ENCODE measurements at regions not wholly inside any gene's neighbourhood (a gene's known extent, or its start where the extent isn't known, plus 50 kb on each side); places are given as distances from the start of the nearest gene placed in this dataset.
"Not testable (repeated sequence)": the region's sequence is repeated elsewhere in the genome, so short reads cannot be mapped to it uniquely, and the experiment has no call there.

DNA sequence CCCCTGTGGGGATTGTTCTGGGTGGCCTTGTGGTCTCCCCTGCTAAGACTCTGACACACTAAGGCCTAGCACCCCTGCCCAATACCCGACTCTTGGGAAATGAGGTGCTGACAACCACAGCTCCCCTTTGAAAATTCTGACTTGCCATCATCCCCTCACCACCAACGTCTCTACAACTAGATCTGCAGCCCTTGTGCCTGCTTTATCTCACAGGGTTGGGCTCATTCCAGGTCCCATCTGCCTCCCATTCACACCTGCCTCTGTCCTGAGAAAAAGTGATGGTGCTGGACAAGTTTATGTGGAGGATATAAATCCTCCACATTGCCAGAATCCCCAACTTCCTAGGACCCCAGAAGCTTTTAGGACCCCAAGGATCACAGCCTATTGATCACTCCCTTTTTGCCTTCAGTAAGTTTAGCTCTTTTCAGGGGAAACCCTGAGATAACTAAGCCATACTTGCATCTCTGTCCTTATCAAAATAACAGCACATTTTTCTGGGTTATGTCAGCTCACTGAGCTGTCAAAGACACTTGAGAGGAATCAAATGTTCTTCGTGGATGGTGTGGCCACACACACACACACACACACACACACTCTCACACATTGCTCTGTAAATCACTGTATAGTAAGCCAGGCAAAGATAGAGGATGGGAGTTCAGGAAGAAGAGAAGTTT lies 136.8 kb upstream of the CES5A start:
- DNase-seq: no peak

DNA sequence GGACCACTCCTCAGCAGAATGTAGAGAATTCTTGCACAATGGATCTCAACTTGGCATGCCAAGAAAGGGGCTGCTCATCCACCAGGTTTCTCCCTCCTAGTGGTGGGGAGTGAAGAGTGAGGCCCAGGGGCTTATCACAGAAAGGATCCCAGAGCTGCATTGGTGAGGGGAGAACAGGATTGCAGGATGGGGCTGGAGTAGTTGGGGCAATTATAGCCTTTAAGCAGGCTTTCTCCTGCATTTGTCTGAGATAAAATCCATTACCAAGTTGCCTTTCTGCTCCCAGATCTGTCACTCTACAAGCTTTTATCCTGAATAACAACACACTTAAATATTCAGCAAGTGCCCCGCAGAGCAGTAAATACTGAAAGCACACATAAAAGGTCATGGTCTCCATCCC lies 130.8 kb upstream of the CES5A start:
- DNase-seq: no peak

DNA sequence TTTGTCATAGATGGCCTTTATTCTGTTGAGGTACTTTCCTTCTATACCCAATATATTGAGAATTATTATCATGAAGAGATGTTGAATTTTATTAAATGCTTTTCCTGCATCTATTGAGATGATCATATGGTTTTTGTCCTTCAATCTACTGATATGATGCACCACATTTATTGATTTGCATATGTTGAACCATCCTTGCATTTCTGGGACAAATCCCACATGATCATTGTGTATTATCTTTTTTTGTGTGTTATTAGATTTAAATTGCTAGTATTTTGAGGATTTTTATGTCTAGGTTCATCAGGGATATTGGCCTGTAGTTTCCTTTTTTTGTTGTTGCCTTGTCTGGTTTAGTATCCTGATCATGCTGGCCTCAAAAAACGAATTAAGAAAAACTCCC lies 124.5 kb upstream of the CES5A start:
- DNase-seq: no peak

DNA sequence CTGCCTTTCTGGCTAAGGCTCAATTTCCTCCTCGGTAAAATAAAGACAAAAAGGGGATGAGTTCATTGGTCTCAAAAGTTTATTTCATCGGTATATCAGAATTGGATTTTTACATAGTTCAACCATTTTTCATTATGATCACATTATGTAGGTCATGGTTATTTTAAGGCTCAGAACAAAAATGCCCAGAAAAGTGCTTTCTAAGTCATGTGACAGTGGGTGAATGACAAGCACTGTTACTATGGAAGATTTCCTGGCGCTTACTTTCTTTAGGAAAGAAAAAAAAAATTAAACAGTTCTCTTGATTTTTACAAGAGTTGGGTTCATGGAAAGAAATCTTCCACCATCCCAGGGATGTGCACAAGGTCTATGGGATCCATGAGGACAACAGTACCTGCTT lies 117.9 kb upstream of the CES5A start:
- no peak for DNase-seq

DNA sequence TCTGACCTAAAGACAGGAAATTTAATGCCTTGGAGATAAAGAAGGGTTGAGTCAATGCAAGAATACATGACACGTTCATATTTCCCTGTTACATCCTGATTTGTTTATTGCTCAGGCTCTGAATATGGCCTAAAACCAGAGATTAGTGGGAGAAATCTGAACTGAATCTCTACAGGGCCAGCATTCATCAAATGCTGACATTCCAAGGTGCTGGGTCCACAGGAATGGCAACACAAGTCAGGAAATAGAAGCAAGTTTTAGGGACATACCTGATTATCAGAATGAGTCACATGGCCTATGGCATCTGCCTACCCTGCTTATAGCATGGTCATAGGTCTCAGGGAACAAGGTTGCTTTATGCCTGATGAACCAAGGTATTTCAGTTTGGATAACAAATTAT lies 117.4 kb upstream of the CES5A start:
- DNase-seq: no peak

DNA sequence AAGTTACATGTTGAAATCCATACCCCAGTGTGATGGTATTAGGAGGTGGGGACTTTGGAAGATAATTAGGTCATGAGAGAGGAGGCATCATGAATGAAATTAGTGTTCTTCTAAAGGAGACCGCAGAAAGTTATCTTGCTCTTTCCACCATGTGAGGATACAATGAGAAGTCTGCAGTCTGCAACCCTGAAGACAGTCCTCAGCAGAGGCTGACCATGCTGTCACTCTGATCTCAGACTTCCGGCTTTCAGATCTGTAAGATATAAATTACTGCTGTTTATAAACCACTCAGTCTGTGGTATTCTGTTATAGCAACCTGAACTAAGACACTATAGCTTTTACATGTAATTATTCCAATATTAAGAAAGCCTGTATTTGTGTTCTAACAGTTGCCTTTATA lies 116.7 kb upstream of the CES5A start:
- peak; percentile 72 for DNase-seq

DNA sequence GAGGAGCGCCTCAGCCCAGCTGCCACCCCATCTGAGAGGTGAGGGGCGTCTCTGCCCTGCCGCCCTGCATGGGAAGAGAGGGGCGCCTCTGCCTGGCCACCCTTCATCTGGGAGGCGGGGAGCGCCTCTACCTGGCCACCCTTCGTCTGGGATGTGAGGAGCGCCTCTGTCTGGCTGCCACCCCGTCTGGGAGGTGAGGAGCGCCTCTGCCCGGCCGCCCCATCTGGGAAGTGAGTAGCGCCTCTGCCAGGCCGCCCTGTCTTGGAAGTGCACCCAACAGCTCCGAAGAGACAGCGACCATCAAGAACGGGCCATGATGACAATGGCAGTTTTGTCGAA lies 114.4 kb upstream of the CES5A start:
- DNase-seq: no peak

DNA sequence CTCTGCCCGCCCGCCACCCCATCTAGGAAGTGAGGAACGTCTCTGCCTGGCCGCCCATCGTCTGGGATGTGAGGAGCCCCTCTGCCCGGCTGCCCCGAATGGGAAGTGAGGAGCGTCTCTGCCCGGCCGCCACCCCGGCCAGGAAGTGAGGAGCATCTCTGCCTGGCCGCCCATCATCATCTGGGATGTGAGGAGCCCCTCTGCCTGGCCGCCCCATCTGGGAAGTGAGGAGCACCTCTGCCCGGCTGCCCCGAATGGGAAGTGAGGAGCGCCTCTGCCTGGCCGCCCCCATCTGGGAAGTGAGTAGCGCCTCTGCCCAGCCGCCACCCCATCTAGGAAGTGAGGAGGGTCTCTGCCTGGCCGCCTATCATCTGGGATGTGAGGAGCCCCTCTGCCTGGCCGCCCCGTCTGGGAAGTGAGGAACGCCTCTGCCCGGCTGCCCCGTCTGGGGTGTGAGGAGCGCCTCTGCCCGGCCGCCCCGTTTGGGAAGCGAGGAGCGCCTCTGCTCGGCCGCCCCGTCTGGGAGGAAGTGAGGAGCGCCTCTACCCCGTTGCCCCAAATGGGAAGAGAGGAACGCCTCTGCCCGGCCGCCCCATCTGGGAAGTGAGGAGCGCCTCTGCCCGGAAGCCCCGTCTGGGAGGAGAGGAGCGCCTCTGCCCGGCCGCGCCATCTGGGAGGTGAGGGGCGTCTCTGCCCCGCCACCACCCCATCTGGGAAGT lies 113.8 kb upstream of the CES5A start:
- DNase-seq: not testable (repeated sequence)

DNA sequence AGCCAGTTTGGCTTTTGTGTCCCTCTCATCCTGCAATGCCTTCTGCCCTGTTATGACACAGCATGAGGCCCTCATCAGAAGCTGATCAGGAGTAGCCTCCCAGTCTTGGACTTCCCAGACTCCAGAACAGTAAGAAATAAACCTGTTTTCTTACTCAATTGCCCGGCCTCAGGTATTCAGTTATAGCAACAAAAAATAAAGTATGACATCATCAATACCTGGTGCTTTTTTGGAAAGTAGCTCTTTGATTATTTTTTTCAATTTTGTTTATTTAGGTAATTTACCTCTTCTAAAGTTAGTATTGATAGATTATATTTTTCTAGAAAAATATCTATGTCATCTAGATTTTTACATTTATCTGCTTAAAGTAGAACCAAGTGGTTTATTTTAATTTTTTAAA lies 112.8 kb upstream of the CES5A start:
- no peak for DNase-seq

DNA sequence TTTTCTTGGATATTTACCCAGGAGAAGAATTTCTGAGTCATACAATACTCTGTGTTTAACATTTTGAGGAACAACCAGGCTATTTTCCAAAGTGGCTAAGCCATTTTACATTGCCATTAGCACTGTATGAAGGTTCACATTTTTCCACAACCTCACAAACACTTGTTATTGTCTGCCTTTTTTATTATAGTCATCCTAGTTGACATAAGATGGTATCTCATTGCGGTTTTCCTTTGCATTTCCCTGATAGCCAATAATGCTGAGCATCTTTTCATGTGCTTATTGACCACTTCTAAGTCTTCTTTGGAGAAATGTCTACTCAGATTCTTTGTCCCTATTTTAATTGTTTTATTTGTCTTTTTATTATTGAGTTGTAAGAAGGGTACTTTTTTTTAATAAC lies 107.4 kb upstream of the CES5A start:
- DNase-seq: peak; percentile 19

DNA sequence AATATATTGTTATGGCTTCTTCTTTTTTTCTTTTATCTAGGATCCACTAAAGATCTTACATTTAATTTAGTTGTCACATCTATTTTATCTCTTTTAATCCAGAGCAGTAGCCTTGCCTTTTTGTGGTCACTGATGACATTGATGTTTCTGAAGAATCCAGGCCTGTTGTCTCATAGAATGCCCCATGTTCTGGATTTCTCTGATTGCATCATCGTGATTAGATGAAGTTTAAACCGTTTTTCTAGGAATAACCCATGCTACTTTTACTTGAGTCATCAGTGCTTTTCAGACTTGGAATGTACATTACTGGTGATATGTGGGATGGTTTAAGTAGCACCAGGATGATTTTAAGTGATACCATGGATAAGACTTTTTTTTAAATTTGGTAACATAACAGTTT lies 106.4 kb upstream of the CES5A start:
- peak; percentile 84 for DNase-seq

DNA sequence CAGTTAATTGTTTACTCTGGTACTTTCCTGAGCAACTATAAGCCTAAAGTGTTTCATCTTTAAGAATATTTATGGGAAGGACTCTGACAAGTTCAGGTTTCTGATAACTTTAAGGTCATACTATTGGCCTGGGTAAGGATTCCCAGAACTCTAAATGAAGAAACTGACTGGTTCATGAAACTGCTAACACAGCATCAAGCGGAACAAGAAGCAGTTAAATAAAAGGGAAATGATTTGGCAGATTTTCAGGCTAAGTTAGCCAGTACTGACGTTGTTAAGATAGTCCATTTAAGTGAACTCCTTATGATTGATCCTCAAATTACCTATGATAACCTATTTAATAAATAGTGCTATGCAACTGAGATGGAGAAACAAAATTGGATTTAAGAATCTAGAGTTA lies 101.6 kb upstream of the CES5A start:
- peak; percentile 72 for DNase-seq

DNA sequence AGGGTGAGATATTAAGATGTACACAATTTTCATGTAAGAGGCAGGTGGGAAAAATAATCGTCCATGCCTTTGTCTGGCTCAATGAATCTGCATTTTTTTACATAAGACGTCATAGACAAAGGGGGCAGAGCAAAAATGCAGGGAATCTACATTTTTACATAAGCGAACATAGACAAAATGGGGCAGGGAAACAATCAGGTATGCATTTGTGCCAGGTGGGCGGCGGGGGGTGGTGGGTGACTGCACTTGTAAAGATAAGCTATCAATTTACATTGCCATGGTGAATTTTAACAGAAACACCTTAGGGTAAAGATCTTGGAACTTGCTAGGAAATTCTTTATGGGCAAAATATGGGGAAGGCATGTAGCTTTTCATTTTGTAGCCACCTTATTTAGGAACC lies 96.3 kb upstream of the CES5A start:
- no peak for DNase-seq

DNA sequence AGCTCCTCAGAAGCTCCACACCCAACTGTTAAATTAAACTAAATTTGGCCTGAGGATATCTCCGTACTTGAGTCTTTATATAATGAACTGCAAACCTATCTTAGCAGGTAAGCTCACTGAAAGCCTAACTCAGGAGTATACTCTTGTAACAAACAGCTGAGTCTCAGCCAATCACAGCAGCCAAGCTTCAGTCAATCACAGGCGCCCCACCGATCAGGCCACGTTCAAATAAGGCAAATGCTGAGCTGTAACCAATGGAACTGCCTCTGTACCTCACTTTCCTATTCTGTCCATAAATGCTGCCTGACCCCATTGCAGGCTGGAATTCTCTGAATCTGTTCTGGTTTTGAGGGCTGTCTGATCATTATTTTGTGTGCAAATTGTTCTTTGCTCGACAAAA lies 93.0 kb upstream of the CES5A start:
- DNase-seq: no peak

DNA sequence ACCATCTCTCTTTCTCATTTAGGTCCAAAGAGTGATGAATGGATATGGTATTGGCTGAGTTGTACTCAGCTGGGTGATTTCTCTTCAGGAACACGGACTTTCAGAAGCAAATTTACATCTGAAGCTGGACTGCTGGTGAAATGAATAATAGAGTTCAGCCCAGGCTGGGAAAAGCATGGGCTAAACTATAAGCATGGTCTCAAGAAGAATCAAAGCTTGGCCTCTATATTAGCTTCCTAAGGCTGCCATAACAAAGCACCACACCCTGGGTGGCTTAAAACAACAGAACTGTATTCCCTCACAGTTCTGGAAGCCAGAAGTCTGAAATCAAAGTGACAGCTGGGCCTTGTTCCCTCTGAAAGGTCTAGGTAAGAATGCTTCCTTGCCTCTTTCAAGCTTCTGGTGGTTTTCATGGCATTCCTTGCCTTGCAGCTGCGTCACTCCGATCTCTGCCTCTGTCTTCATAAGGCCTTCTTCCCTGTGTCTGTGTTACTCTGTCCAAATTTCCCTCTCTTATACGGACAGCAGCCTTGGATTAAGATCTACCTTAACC lies 89.8 kb upstream of the CES5A start:
- no peak for DNase-seq

DNA sequence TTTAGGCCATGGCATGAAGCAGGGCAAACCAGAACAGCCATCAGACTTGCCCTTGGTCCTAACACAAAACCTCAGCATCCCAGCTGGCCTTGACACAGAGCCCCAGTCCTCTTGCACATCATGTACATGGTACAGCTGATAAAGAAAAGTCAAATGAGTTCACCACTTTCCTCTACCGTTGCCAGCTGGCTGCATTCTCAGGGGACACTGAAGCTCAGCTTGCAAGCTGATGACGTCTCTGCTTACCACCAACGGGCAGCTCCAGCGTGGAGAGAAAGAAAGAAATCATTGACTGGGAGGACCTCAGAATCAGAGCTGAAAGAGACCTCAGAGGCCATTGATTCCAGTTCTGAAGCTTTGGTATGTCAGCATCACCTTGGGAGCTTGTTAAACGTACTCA lies 80.7 kb upstream of the CES5A start:
- no peak for DNase-seq

DNA sequence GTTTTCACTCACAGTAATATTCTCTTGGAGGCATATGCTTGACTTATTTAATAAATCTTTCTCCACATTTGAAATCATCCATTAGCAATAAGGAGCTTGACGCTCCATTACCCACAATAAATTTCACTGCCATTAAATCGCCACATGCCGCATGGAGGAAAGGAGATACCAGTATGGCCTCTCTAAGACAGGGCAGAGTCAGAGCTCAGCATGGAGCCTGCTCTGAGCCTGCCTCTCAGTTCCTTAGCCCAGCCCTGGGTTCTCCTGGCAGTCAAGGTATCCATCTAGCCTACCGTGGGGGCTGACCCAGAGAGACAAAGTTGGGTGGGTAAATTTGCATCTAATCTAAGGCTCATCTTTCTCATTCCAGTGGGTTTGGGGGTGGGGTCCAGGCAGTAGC lies 80.3 kb upstream of the CES5A start:
- DNase-seq: no peak

DNA sequence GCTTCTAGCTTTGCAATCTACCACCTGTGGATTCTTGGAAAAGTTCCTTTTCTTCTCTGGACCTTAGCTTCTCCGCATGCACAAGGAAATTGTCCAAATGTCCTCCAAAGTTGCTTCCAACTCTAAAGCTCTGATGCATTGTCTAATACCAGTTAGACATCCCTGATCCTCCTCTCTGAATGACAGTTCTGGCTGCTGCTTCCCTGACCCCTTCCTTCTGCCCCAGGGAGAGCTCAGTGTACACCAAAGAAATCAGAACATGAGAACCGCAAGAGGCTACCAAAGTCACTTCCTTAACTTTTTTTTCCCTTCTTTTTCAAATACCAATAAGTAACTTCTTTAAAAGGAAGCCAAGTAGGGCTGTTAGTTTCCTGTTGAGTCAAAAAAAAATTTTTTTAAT lies 79.7 kb upstream of the CES5A start:
- no peak for DNase-seq

DNA sequence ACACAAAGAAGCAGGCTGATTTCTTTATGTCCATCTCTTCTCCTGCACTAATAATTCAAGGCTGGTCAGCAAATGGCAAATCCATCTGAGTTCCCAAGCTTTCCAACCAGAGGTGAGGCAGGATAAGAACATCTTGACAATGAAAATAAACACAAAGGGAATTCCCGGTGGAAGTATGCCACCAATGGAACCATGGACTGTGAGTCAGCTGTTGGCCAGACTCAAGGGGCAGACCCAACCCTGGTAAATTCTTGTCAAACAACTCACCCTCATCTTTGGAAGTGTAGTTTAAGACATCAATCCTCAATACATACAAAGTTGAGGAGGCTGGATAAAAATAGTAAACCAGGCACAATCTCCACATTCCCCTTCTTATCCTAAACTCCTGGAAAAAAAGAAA lies 74.3 kb upstream of the CES5A start:
- DNase-seq: no peak

DNA sequence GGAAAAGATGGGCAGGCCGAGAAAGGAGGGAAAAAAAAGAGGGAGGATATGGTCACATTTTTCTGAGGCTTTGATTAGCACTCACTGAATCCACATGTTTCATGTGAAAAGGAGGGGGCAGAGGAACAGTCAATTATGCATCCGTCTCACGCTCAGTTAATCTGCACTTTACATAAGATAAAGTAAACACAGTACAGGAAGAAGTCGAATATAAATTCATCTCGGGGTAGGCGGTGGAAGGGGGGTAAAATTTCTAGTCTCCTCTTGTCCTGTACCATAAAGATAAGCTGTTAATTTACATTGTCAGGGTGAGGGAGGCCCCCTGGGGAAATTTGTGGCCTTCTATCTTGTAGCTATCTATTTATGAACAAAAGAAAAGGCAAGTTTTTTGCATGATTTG lies 73.1 kb upstream of the CES5A start:
- DNase-seq: peak; percentile 57

DNA sequence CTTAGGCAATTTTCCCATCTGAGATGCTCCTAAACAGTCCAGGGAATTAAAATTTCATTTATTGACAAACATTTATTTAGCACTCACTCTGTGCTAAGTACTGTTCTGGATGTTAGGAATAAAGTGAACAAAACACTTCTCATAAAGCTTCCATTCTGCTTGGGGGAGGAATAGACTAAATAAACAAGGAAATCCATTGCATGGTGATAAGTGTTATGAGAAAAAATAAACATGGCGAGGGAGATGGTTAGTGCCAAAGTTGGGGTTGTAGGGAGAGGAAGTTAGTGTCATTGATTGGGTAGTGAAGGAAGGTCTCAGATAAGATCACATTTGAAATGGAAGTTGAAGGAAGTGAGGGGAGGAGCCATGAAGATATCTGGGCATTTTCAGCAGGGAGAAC lies 72.2 kb upstream of the CES5A start:
- DNase-seq: no peak

DNA sequence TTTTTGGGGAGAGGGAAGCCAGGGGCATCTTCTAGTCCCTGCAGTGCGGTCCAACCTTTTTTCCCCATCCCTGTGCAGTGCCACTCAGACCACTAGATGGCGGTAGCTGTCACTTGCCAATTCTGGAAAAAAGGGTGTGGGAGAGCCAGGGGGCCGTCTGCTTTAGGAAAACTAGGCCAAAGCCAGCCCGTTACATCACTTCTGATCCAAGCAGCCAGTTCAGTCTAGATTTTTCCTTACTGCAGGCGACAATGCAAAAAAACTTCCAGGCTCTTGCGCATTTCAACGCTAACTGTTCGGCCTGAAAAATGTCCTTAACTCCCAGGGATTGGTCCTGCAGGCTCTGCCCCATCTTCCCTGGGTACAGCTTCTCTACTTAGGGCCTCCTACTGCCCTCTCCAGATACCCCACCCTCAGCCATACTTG lies 69.2 kb upstream of the CES5A start:
- peak; percentile 65 for DNase-seq

DNA sequence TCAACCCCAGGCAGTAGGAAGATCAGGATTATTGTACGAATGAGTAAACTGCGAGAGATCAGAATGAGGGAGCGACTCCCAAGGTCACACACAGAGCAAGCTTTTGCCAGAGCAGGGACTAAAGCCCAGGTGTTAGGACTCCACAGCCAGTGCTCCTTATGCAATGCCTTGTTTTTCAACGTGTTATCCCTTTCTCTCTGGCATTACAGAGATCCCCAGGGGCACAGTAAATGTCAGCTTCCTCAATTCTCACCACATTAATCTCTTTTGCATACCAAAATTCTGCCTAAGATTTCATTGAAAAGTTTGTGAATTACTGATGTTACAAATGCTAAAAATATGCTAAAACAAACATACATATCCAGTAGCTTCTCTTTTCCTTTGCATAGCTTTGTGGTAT lies 68.1 kb upstream of the CES5A start:
- DNase-seq: no peak

DNA sequence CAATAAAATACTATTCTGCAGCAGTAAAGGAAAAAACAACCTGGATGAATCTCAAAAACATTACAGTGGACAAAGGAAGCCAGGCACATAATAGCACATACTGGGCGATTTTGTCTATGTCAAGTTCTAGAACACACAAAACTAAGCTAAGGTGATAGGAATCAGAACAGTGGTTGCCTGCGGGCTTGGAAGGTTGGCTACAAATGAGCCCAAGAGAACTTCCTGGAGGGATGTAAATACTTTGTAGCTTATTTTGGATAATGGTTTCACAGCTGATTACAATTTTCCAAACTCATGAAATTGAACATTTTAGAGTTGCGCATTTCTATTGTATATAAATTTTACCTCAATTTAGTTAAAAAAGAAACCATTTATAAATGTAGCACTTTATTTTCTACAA lies 67.6 kb upstream of the CES5A start:
- no peak for DNase-seq

DNA sequence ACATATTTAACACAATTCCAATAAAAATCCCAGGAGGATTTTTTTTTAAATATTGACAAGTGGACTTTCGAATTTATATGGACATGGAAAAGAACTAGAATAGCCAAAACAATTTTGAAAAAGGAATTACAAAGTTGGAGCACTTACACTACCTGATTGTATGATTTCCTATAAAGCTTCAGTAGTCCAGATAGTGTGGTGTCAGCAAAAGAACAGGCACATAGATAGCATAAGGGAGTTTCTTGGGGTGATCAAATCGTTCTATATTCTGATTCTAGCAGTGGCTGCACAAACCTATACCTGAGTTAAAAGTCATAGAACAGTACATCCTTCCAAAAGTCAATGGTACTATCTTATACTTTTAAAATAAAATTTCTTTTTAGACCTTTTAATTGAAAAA lies 66.4 kb upstream of the CES5A start:
- no peak for DNase-seq
